ENCODE measurements at regions not wholly inside any gene's neighbourhood (a gene's known extent, or its start where the extent isn't known, plus 50 kb on each side); places are given as distances from the start of the nearest gene placed in this dataset.

GRCh38 chr2:45337481-45337880 is 273.6 kb downstream of the SRBD1 start:
- TF ChIP-seq CTCF (IDR thresholded peaks at IDR 0.05; ENCODE audit: insufficient read depth, low read length) (no peak), REST (IDR thresholded peaks at IDR 0.05; ENCODE audit: insufficient replicate concordance, low read depth) (no peak)
